ENCODE measurements at regions not wholly inside any gene's neighbourhood (a gene's known extent, or its start where the extent isn't known, plus 50 kb on each side); places are given as distances from the start of the nearest gene placed in this dataset.

DNA sequence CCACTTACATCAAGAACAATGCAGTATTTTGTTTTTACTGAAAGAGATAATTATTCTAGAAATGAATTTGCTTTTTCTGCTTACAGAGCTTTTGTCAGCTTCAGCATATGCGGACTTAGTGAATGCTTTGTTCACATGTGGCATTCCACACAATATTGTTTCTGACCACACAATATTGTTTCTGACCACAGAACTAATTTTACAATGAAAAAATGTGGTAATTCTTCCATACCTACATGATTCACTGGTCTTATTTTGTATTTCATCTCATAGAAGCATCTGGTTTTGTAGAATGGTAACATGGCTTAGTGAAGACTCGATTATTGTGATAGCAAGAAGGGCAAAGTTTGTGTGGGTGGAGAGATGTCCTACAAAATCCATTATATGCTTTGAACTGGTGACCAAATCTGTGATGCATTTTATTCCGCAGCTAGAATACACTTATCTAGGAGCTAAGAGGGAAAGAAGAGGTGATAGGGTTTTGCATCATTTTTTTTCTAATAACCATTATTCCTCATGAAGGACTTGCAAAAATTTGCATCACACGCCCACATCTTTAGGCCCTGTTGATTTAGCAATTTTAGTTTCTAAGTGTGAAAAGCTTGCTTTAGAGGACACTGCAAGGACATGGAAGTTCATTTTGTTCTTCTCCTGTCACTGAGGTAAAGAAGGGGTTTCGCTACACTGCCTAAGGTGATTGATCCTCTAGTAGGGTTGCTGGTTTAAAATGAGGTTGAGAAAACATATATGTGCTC is 75.3 kb downstream of the HLX start:
- no peaks in the 10 kb centered on the region for H3K27me3 Mint-ChIP-seq (ENCODE audit: unreplicated experiment)
- H3K36me3 Mint-ChIP-seq (ENCODE audit: low read depth, unreplicated experiment): no peaks in the 10 kb centered on the region
- H3K4me3 Mint-ChIP-seq (ENCODE audit: unreplicated experiment): no peak overlapping the region
- no peaks in the 10 kb centered on the region for H3K9me3 Mint-ChIP-seq (ENCODE audit: unreplicated experiment)
- H3K27ac Mint-ChIP-seq (ENCODE audit: unreplicated experiment): no peak overlapping the region
- TF ChIP-seq, protein P1, sequence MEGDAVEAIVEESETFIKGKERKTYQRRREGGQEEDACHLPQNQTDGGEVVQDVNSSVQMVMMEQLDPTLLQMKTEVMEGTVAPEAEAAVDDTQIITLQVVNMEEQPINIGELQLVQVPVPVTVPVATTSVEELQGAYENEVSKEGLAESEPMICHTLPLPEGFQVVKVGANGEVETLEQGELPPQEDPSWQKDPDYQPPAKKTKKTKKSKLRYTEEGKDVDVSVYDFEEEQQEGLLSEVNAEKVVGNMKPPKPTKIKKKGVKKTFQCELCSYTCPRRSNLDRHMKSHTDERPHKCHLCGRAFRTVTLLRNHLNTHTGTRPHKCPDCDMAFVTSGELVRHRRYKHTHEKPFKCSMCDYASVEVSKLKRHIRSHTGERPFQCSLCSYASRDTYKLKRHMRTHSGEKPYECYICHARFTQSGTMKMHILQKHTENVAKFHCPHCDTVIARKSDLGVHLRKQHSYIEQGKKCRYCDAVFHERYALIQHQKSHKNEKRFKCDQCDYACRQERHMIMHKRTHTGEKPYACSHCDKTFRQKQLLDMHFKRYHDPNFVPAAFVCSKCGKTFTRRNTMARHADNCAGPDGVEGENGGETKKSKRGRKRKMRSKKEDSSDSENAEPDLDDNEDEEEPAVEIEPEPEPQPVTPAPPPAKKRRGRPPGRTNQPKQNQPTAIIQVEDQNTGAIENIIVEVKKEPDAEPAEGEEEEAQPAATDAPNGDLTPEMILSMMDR (IDR thresholded peaks at IDR 0.05; ENCODE audit: unreplicated experiment): no peak
- DNase-seq (ENCODE audit: low spot score): no peak
- H3K4me1 Mint-ChIP-seq (ENCODE audit: unreplicated experiment): no peaks in the 10 kb centered on the region

DNA sequence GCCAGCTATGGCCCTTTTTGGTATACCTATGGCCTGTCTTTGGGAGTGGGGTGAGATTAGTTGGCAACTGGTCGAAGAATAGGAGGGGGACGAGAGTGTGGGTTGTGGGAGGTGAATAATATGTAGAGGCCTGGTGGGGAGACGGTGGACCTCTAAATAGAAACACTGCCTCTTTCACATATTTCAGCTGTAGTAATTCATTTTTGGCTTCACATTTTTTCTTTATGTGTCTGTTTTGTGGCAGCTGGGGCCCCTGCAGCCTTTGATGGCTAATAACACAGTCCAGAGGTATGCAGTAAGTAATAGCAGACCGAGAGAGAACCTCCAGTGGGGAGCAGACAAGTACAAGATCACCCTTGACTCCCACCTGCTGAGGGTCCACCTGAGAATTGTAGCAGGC is 75.9 kb downstream of the HLX start:
- TF ChIP-seq, protein P1 (IDR thresholded peaks at IDR 0.05; ENCODE audit: unreplicated experiment): no peak
- Mint-ChIP-seq H3K27ac (ENCODE audit: unreplicated experiment) (no peak overlapping the region), H3K4me1 (ENCODE audit: unreplicated experiment) (no peaks in the 10 kb centered on the region), H3K27me3 (ENCODE audit: unreplicated experiment) (peaks cover 1% of the 10 kb centered on the region), H3K4me3 (ENCODE audit: unreplicated experiment) (no peak overlapping the region), H3K9me3 (ENCODE audit: unreplicated experiment) (no peaks in the 10 kb centered on the region), H3K36me3 (ENCODE audit: low read depth, unreplicated experiment) (no peaks in the 10 kb centered on the region)
- no peak for DNase-seq (ENCODE audit: low spot score)

DNA sequence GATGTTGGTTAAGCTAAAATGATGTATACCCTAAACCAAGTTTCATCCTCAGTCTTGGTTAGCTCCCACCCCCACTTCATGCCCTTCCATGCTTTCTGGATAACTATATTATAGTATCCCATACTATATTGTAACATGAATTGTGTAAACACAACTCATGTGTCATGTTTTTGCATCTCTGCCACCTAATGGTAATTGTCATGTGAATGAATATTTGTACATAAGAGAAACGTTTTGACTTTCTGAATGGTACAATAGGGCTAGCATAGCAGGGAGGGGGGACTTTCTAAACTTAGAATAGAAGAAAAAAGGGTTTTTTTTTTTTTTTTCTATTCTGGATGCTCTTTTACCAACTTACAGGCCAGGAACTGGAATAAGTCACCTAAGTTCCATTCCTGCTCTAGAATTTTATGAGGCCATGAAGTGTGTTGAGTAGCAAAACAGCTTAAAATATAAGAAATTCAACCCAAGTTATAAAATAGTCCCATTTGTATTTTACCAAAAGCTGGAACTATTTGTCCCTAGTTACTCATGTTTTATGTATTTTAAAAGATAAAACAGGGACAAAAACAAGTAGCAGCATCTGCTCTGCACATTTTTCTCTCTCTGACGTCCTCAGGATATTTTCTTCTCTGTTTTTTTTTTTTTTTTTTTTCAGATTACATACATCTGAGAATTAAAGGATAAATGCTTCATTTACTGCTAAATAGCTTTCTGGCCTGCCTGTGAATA is 77.4 kb downstream of the HLX start:
- DNase-seq (ENCODE audit: low spot score): no peak
- Mint-ChIP-seq H3K27me3 (ENCODE audit: unreplicated experiment) (peaks cover 1% of the 10 kb centered on the region), H3K36me3 (ENCODE audit: low read depth, unreplicated experiment) (no peaks in the 10 kb centered on the region), H3K4me1 (ENCODE audit: unreplicated experiment) (no peaks in the 10 kb centered on the region), H3K27ac (ENCODE audit: unreplicated experiment) (no peak overlapping the region), H3K9me3 (ENCODE audit: unreplicated experiment) (no peaks in the 10 kb centered on the region), H3K4me3 (ENCODE audit: unreplicated experiment) (no peak overlapping the region)
- TF ChIP-seq, protein P1 (IDR thresholded peaks at IDR 0.05; ENCODE audit: unreplicated experiment): no peak

DNA sequence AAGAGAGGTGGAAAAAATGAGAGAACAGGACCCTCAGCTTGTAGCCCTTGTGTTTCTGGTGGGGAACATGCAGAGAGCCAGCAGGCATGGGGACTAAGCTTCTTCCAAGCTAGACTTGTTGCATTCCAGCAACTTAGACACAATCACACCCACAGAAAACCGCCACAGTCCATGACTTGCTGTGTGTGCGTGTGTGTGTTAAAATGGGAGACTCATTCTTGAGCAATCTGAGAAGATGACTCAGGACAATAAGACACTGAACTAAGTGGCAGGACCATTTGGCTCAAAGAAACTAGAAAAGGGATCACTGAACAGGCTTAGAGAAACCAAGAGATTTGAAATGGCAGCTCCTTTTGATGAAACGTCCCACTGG is 78.0 kb downstream of the HLX start:
- Mint-ChIP-seq H3K36me3 (ENCODE audit: low read depth, unreplicated experiment) (no peaks in the 10 kb centered on the region), H3K27ac (ENCODE audit: unreplicated experiment) (no peak overlapping the region), H3K4me3 (ENCODE audit: unreplicated experiment) (no peak overlapping the region), H3K4me1 (ENCODE audit: unreplicated experiment) (no peaks in the 10 kb centered on the region), H3K9me3 (ENCODE audit: unreplicated experiment) (no peaks in the 10 kb centered on the region), H3K27me3 (ENCODE audit: unreplicated experiment) (peaks cover 1% of the 10 kb centered on the region)
- TF ChIP-seq, protein P1 (IDR thresholded peaks at IDR 0.05; ENCODE audit: unreplicated experiment): no peak
- DNase-seq (ENCODE audit: low spot score): no peak

DNA sequence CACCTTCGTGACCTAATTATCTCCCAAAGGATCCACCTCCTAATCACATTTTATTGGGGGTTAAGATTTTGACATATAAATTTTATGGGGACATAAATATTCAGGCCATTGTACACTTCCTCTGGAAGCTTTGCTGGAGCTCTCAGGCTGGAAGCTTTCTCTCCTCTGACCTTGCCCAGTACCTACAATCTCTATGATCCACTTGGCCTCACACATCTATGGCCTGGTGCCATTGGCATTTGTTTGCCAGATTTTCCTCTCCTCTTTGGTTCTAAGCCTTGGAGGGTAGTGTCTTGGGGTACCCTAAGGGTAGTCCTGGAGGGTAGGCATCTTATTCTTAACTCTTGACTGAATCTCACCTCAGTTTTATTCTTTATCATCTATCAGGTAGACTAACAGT is 79.0 kb downstream of the HLX start:
- Mint-ChIP-seq H3K36me3 (ENCODE audit: low read depth, unreplicated experiment) (no peaks in the 10 kb centered on the region), H3K4me3 (ENCODE audit: unreplicated experiment) (no peak overlapping the region), H3K4me1 (ENCODE audit: unreplicated experiment) (no peaks in the 10 kb centered on the region), H3K9me3 (ENCODE audit: unreplicated experiment) (no peaks in the 10 kb centered on the region), H3K27ac (ENCODE audit: unreplicated experiment) (no peak overlapping the region), H3K27me3 (ENCODE audit: unreplicated experiment) (peaks cover 1% of the 10 kb centered on the region)
- TF ChIP-seq, protein P1 (IDR thresholded peaks at IDR 0.05; ENCODE audit: unreplicated experiment): no peak
- DNase-seq (ENCODE audit: low spot score): no peak

Measured in endothelial cell (in vitro differentiated cells).